ENCODE measurements at regions not wholly inside any gene's neighbourhood (a gene's known extent, or its start where the extent isn't known, plus 50 kb on each side); places are given as distances from the start of the nearest gene placed in this dataset.

GRCh38 chr15:98312913-98313312, 335.4 kb upstream of the IGF1R start:
- Histone ChIP-seq H3K4me2 (ENCODE audit: low read length) (no peak overlapping the region), H3K9me2 (ENCODE audit: low read depth, low read length) (no peaks in the 10 kb centered on the region), H3K4me3 (ENCODE audit: low read depth, low read length, poor library complexity, severe bottlenecking) (no peak overlapping the region), H3K27me3 (ENCODE audit: insufficient read depth, low read length) (no peaks in the 10 kb centered on the region), H3K36me3 (ENCODE audit: insufficient read depth, low read length) (no peaks in the 10 kb centered on the region), H3K79me2 (ENCODE audit: insufficient read depth, low read length) (no peaks in the 10 kb centered on the region), H4K20me1 (ENCODE audit: insufficient read depth, low read length) (no peaks in the 10 kb centered on the region), H3K9ac (ENCODE audit: low read length) (no peak overlapping the region), H3K4me1 (ENCODE audit: insufficient read depth, low read length, severe bottlenecking) (no peaks in the 10 kb centered on the region), H3K9me3 (ENCODE audit: low read length) (no peaks in the 10 kb centered on the region), H3F3A (ENCODE audit: insufficient read depth, low read length) (no peaks in the 10 kb centered on the region), H3K27ac (ENCODE audit: low read depth, low read length, poor library complexity, severe bottlenecking) (no peak overlapping the region), H2AFZ (ENCODE audit: low read length) (no peak overlapping the region)
- no peak for TF ChIP-seq EZH2 (IDR thresholded peaks at IDR 0.05; ENCODE audit: borderline replicate concordance, low read length)
- TF ChIP-seq, protein P1, sequence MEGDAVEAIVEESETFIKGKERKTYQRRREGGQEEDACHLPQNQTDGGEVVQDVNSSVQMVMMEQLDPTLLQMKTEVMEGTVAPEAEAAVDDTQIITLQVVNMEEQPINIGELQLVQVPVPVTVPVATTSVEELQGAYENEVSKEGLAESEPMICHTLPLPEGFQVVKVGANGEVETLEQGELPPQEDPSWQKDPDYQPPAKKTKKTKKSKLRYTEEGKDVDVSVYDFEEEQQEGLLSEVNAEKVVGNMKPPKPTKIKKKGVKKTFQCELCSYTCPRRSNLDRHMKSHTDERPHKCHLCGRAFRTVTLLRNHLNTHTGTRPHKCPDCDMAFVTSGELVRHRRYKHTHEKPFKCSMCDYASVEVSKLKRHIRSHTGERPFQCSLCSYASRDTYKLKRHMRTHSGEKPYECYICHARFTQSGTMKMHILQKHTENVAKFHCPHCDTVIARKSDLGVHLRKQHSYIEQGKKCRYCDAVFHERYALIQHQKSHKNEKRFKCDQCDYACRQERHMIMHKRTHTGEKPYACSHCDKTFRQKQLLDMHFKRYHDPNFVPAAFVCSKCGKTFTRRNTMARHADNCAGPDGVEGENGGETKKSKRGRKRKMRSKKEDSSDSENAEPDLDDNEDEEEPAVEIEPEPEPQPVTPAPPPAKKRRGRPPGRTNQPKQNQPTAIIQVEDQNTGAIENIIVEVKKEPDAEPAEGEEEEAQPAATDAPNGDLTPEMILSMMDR (IDR thresholded peaks at IDR 0.05; ENCODE audit: low read length) = no peak

DNA sequence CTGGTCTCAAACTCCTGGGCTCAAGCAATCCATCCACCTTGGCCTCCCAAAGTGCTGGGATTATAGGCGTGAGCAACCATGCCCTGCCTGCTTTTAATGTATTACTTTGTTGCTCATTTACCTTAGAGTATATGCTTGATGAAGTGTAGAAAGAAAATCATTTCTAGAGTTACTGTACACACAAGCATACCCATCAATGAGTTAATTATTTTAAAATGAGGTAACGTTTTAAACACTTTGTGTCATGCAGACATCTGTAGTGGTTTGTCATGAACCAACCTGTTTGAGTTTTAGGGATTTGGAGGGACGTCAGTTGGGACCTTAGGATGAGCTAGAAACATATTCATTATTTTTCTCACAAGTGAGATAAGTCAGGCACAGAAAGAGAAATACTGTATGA, 332.4 kb upstream of the IGF1R start:
- no peak overlapping the region for H2AFZ ChIP-seq (ENCODE audit: low read length)
- H4K20me1 ChIP-seq (ENCODE audit: insufficient read depth, low read length) = no peaks in the 10 kb centered on the region
- H3K27me3 ChIP-seq (ENCODE audit: insufficient read depth, low read length) = no peaks in the 10 kb centered on the region; the same call in 1 of the 2 replicates
- no peak overlapping the region for H3K9ac ChIP-seq (ENCODE audit: low read length)
- TF ChIP-seq, protein P1 (IDR thresholded peaks at IDR 0.05; ENCODE audit: low read length) = no peak
- H3K9me3 ChIP-seq (ENCODE audit: low read length) = no peaks in the 10 kb centered on the region
- no peaks in the 10 kb centered on the region for H3F3A ChIP-seq (ENCODE audit: insufficient read depth, low read length)
- no peaks in the 10 kb centered on the region for H3K9me2 ChIP-seq (ENCODE audit: low read depth, low read length)
- H3K79me2 ChIP-seq (ENCODE audit: insufficient read depth, low read length) = no peaks in the 10 kb centered on the region
- H3K4me1 ChIP-seq (ENCODE audit: insufficient read depth, low read length, severe bottlenecking) = no peaks in the 10 kb centered on the region
- no peak overlapping the region for H3K4me3 ChIP-seq (ENCODE audit: low read depth, low read length, poor library complexity, severe bottlenecking)
- no peak overlapping the region for H3K27ac ChIP-seq (ENCODE audit: low read depth, low read length, poor library complexity, severe bottlenecking)
- no peaks in the 10 kb centered on the region for H3K36me3 ChIP-seq (ENCODE audit: insufficient read depth, low read length)
- H3K4me2 ChIP-seq (ENCODE audit: low read length) = no peak overlapping the region

DNA sequence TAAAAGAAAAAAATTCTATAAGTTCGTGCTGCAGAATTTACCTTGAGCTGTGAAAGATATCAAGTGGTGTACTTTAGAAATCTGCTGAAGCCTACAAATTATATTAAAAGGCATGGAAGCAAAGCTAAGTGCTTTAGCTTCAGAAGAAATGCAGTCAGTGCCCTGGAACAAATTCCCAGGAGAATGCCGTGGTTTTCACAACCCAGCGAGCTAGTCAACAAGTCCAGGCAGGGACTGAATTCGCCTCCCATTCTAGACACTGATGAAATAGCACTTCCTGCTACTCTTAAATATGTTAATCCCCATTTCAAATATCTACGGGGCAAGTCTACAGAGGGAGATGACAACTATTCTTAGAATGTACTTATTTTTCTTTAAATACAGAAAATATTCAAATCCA, 326.4 kb upstream of the IGF1R start:
- no peak for TF ChIP-seq EZH2 (IDR thresholded peaks at IDR 0.05; ENCODE audit: borderline replicate concordance, low read length)
- TF ChIP-seq, protein P1 (IDR thresholded peaks at IDR 0.05; ENCODE audit: low read length) = no peak
- no peaks in the 10 kb centered on the region for H3K36me3 ChIP-seq (ENCODE audit: insufficient read depth, low read length)
- H3K4me2 ChIP-seq (ENCODE audit: low read length) = no peak overlapping the region
- H3K9me2 ChIP-seq (ENCODE audit: low read depth, low read length) = no peaks in the 10 kb centered on the region
- H2AFZ ChIP-seq (ENCODE audit: low read length) = no peak overlapping the region
- no peak overlapping the region for H3K27ac ChIP-seq (ENCODE audit: low read depth, low read length, poor library complexity, severe bottlenecking)
- H3K27me3 ChIP-seq (ENCODE audit: insufficient read depth, low read length) = no peaks in the 10 kb centered on the region; the same call in 1 of the 2 replicates
- H3F3A ChIP-seq (ENCODE audit: insufficient read depth, low read length) = no peaks in the 10 kb centered on the region
- no peak overlapping the region for H3K9ac ChIP-seq (ENCODE audit: low read length)
- no peaks in the 10 kb centered on the region for H4K20me1 ChIP-seq (ENCODE audit: insufficient read depth, low read length)
- no peaks in the 10 kb centered on the region for H3K4me1 ChIP-seq (ENCODE audit: insufficient read depth, low read length, severe bottlenecking)
- H3K9me3 ChIP-seq (ENCODE audit: low read length) = no peaks in the 10 kb centered on the region
- no peak overlapping the region for H3K4me3 ChIP-seq (ENCODE audit: low read depth, low read length, poor library complexity, severe bottlenecking)
- H3K79me2 ChIP-seq (ENCODE audit: insufficient read depth, low read length) = no peaks in the 10 kb centered on the region
